HG03064 (cell line): ENCODE measurements at regions not wholly inside any gene's neighbourhood (a gene's known extent, or its start where the extent isn't known, plus 50 kb on each side); places are given as distances from the start of the nearest gene placed in this dataset.
"Not testable (repeated sequence)": the region's sequence is repeated elsewhere in the genome, so short reads cannot be mapped to it uniquely, and the experiment has no call there.

Experiments used
- ATAC-seq: cut with Tn5 transposase; IDR thresholded peaks from one replicate; pipeline ENCODE4 v1.9.1; 2021; ENCODE audit warnings: low read depth; ENCODE audit not compliant: unreplicated experiment

- no peak for ATAC-seq
Observed at GRCh38 chr4:19025031-19025430, 1003.5 kb upstream of the LCORL start.

- ATAC-seq = no peak
Observed at GRCh38 chr4:19024047-19024446, 1002.5 kb upstream of the LCORL start.

- no peak for ATAC-seq
Observed at GRCh38 chr4:19021617-19022016, 1000.1 kb upstream of the LCORL start.

- not testable (repeated sequence) for ATAC-seq
Observed at GRCh38 chr4:19016550-19016949, 995.0 kb upstream of the LCORL start.

GRCh38 chr4:19014594-19014993, 993.0 kb upstream of the LCORL start:
- ATAC-seq = no peak

- no peak for ATAC-seq
Observed at GRCh38 chr4:19010761-19011160, 989.2 kb upstream of the LCORL start.

- no peak for ATAC-seq
Observed at GRCh38 chr4:19009881-19010280, 988.3 kb upstream of the LCORL start.

- no peak for ATAC-seq
Observed at GRCh38 chr4:19005211-19005610, 983.7 kb upstream of the LCORL start.

- ATAC-seq = no peak
Observed at GRCh38 chr4:19002170-19002569, 980.6 kb upstream of the LCORL start.

GRCh38 chr4:18999595-18999994, 978.0 kb upstream of the LCORL start:
- ATAC-seq = no peak

- ATAC-seq = no peak
Observed at GRCh38 chr4:18981234-18981615, 959.7 kb upstream of the LCORL start.

GRCh38 chr4:18980516-18981233, 959.1 kb upstream of the LCORL start:
- no peak for ATAC-seq

- ATAC-seq = no peak
Observed at GRCh38 chr4:18976884-18977283, 955.3 kb upstream of the LCORL start.

- no peak for ATAC-seq
Observed at GRCh38 chr4:18975916-18976808, 954.6 kb upstream of the LCORL start.

- ATAC-seq = no peak
Observed at GRCh38 chr4:18973296-18973695, 951.7 kb upstream of the LCORL start.

GRCh38 chr4:18961879-18962278, 940.3 kb upstream of the LCORL start:
- ATAC-seq = no peak

- ATAC-seq = no peak
Observed at GRCh38 chr4:18961266-18961665, 939.7 kb upstream of the LCORL start.

GRCh38 chr4:18957716-18958115, 936.2 kb upstream of the LCORL start:
- no peak for ATAC-seq

- ATAC-seq = no peak
Observed at GRCh38 chr4:18954538-18954937, 933.0 kb upstream of the LCORL start.

- no peak for ATAC-seq
Observed at GRCh38 chr4:18953613-18954012, 932.1 kb upstream of the LCORL start.

GRCh38 chr4:18945464-18945863, 923.9 kb upstream of the LCORL start:
- no peak for ATAC-seq

GRCh38 chr4:18942874-18943273, 921.3 kb upstream of the LCORL start:
- no peak for ATAC-seq
